ENCODE measurements at regions not wholly inside any gene's neighbourhood (a gene's known extent, or its start where the extent isn't known, plus 50 kb on each side); places are given as distances from the start of the nearest gene placed in this dataset.

DNA sequence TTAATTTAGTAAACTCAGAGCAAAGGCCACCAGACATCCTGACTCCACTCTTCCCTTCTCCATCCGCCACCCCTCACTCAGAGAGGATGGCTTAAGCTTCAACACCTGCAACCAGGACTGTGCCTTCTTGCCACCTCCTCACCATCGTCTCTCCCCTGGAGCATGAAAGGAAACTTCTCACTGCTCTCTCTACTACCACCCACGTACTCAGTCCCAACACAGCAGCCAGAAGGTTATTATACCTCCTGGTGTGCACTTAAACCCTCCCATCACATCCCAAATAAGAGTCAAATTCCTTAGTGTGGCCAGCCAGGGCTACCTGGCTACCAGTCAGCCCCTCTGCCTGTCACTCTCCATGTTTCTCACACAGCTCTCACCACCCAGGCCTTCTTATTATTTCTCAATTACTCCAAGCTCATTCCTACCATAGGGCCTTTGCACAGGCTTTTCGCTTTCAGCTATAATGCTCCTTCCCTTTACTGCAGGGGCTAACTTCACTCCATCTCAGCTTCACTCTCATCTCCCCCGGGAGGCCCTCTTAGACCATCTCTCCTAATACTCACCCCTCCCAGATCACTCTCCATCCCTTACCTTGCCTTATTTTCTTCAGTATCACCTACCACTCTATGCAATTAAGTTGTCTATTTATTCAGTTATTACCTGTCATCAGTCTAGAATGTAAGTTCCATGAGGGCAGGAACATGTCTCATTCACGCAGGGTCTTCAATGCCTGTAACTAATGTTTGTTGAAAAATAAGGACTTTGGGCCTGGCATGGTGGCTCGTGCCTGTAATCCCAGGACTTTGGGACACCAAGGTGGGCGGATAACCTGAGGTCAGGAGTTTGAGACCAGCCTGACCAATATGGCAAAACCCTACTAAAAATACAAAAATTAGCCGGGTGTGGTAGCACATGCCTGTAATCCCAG lies 137.5 kb downstream of the TOMM20 start:
- no peak for DNase-seq (ENCODE audit: low spot score)
- Histone ChIP-seq H3F3A (ENCODE audit: low read depth) (peaks cover 33% of the 10 kb centered on the region), H3K79me2 (ENCODE audit: low read depth) (no peaks in the 10 kb centered on the region), H3K4me3 (no peak overlapping the region), H3K27me3 (no peaks in the 10 kb centered on the region), H2AFZ (replicated peaks) (no peak overlapping the region), H3K9ac (no peak overlapping the region), H3K36me3 (no peaks in the 10 kb centered on the region), H3K9me3 (ENCODE audit: low read depth) (no peaks in the 10 kb centered on the region), H3K27ac (no peak overlapping the region), H3K4me2 (no peak overlapping the region), H4K20me1 (ENCODE audit: low read depth) (no peaks in the 10 kb centered on the region), H3K4me1 (peaks cover 25% of the 10 kb centered on the region)
- Mint-ChIP-seq H3K9me3 (no peaks in the 10 kb centered on the region), H3K4me1 (peaks cover 53% of the 10 kb centered on the region), H3K4me3 (no peak overlapping the region), H3K27me3 (ENCODE audit: insufficient read depth, low read depth) (peaks cover 8% of the 10 kb centered on the region), H3K36me3 (no peaks in the 10 kb centered on the region), H3K27ac (peak overlapping the region; percentile 22)
- no peak for TF ChIP-seq EZH2phosphoT487 (IDR thresholded peaks at IDR 0.05)
- no peak for TF ChIP-seq EZH2 (IDR thresholded peaks at IDR 0.05)
- TF ChIP-seq, protein P1, sequence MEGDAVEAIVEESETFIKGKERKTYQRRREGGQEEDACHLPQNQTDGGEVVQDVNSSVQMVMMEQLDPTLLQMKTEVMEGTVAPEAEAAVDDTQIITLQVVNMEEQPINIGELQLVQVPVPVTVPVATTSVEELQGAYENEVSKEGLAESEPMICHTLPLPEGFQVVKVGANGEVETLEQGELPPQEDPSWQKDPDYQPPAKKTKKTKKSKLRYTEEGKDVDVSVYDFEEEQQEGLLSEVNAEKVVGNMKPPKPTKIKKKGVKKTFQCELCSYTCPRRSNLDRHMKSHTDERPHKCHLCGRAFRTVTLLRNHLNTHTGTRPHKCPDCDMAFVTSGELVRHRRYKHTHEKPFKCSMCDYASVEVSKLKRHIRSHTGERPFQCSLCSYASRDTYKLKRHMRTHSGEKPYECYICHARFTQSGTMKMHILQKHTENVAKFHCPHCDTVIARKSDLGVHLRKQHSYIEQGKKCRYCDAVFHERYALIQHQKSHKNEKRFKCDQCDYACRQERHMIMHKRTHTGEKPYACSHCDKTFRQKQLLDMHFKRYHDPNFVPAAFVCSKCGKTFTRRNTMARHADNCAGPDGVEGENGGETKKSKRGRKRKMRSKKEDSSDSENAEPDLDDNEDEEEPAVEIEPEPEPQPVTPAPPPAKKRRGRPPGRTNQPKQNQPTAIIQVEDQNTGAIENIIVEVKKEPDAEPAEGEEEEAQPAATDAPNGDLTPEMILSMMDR (IDR thresholded peaks at IDR 0.05): no peak

- no peaks in the 10 kb centered on the region for H3K9me3 Mint-ChIP-seq
- no peaks in the 10 kb centered on the region for H3K27me3 ChIP-seq
- H2AFZ ChIP-seq (replicated peaks): no peak overlapping the region
- H3K4me2 ChIP-seq: no peak overlapping the region
- H3K27ac Mint-ChIP-seq: no peak overlapping the region
- TF ChIP-seq EZH2phosphoT487 (IDR thresholded peaks at IDR 0.05) (no peak), EZH2 (IDR thresholded peaks at IDR 0.05) (no peak)
- TF ChIP-seq, protein P1 (IDR thresholded peaks at IDR 0.05): no peak
- no peak overlapping the region for H3K9ac ChIP-seq
- H3K4me1 ChIP-seq: peaks cover 25% of the 10 kb centered on the region
- peaks cover 53% of the 10 kb centered on the region for H3K4me1 Mint-ChIP-seq
- peaks cover 8% of the 10 kb centered on the region for H3K27me3 Mint-ChIP-seq (ENCODE audit: insufficient read depth, low read depth)
- H3F3A ChIP-seq (ENCODE audit: low read depth): peaks cover 40% of the 10 kb centered on the region
- no peak overlapping the region for H3K27ac ChIP-seq
- no peaks in the 10 kb centered on the region for H3K36me3 Mint-ChIP-seq
- H3K4me3 Mint-ChIP-seq: no peak overlapping the region
- H3K36me3 ChIP-seq: no peaks in the 10 kb centered on the region
- H4K20me1 ChIP-seq (ENCODE audit: low read depth): no peaks in the 10 kb centered on the region
- no peaks in the 10 kb centered on the region for H3K79me2 ChIP-seq (ENCODE audit: low read depth)
- no peak for DNase-seq (ENCODE audit: low spot score)
- H3K9me3 ChIP-seq (ENCODE audit: low read depth): no peaks in the 10 kb centered on the region
- no peak overlapping the region for H3K4me3 ChIP-seq
These were observed 138.3 kb downstream of the TOMM20 start for GRCh38 chr1:234990328-234990675.

DNA sequence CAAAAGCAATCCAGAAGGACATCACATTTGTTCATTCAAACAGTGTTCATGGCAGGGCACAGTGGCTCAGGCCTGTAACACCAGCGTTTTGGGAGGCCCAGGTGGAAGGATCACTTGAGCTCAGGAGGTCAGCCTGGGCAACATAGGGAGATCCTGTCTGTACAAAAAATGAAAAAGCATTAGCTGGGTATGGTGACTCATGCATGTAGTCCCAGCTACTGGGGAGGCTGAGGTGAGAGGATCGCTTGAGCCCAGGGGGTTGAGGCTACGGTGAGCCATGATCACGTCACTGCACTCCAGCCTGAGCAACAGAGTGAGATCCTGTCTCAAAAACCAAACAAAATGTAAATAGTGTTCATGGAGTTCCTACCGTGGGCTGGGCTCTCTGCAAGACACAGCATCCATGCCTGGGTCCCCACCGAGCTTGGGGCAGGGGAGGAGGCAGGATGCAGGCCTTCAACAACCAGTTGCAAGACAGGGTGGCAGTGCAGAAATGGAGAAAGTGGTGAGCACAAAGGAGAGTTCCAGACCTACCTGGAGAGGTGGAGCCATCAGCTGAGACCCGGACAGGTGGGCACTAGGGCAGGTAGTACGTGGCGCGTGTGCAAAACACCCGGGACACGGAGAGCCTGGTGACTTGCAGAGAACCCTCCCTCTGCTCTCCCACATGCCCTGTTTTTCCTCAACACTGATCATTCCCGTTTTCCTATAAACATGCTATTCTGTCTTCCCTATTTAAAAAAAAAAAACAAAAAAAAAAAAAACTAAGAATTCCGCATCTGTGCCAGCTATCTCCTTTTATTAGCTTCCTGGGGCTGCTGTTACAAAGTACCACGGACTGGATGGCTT lies 138.9 kb downstream of the TOMM20 start:
- no peaks in the 10 kb centered on the region for H3K9me3 ChIP-seq (ENCODE audit: low read depth)
- H3K27me3 ChIP-seq: no peaks in the 10 kb centered on the region
- H3K79me2 ChIP-seq (ENCODE audit: low read depth): no peaks in the 10 kb centered on the region
- H3K4me1 ChIP-seq: peaks cover 25% of the 10 kb centered on the region
- Mint-ChIP-seq H3K4me1 (peaks cover 53% of the 10 kb centered on the region), H3K4me3 (no peak overlapping the region), H3K27ac (peak overlapping the region; percentile 68), H3K27me3 (ENCODE audit: insufficient read depth, low read depth) (peaks cover 9% of the 10 kb centered on the region), H3K9me3 (no peaks in the 10 kb centered on the region), H3K36me3 (no peaks in the 10 kb centered on the region)
- DNase-seq (ENCODE audit: low spot score): no peak
- no peak overlapping the region for H3K27ac ChIP-seq
- H3K9ac ChIP-seq: no peak overlapping the region
- peaks cover 43% of the 10 kb centered on the region for H3F3A ChIP-seq (ENCODE audit: low read depth)
- H4K20me1 ChIP-seq (ENCODE audit: low read depth): no peaks in the 10 kb centered on the region
- no peak overlapping the region for H3K4me3 ChIP-seq
- no peak overlapping the region for H3K4me2 ChIP-seq
- H2AFZ ChIP-seq (replicated peaks): no peak overlapping the region
- no peaks in the 10 kb centered on the region for H3K36me3 ChIP-seq
- TF ChIP-seq EZH2phosphoT487 (IDR thresholded peaks at IDR 0.05): no peak
- TF ChIP-seq, protein P1 (IDR thresholded peaks at IDR 0.05): no peak
- no peak for TF ChIP-seq EZH2 (IDR thresholded peaks at IDR 0.05)

All from neural progenitor cell (in vitro differentiated cells).